RKO (cell line): ENCODE measurements at regions not wholly inside any gene's neighbourhood (a gene's known extent, or its start where the extent isn't known, plus 50 kb on each side); places are given as distances from the start of the nearest gene placed in this dataset.
A peak's percentile ranks its signal among the peaks of the same experiment; 100 is the strongest.

ENCODE experiments used
- DNase-seq: peaks from one replicate; pipeline ENCODE4 v3.0.0-alpha.2; 2016; ENCODE audit warnings: low spot score

DNA sequence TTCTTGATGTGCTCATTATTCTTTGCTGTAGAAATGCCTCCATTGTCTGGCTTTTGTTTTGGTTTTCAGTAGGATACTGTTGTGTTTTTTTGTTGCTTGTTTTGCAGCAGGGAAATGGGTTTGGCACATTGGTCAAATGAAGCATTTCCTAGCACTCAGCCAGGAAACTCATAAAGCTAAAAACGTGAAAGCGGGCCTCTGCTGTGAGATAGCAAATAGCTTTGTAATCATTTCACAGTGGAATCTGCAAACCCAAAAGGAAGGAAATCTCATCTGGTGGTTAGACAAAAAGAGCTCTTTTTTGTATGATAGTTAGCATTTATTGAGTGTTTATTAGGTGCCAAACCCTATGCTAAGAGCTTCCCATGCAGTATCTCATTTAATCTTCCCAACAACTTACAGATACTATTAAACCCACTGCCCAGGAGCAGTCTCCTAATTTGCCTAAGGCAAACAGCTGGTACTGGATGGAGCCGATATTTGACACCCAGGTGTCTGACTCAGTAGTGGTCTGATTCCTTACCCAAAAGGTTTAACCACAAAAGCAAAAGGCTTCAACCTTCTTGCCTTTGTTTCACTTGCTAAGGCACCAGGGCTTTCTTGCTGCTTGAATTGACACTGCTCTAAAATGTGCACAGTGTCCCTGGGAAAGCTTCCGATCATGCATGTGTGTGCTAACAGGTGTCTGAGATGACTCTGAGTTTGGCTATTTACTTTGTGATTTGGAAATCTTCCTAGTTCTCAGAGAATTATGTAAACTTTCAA, 527.9 kb upstream of the MDFIC2 start:
- no peak for DNase-seq

DNA sequence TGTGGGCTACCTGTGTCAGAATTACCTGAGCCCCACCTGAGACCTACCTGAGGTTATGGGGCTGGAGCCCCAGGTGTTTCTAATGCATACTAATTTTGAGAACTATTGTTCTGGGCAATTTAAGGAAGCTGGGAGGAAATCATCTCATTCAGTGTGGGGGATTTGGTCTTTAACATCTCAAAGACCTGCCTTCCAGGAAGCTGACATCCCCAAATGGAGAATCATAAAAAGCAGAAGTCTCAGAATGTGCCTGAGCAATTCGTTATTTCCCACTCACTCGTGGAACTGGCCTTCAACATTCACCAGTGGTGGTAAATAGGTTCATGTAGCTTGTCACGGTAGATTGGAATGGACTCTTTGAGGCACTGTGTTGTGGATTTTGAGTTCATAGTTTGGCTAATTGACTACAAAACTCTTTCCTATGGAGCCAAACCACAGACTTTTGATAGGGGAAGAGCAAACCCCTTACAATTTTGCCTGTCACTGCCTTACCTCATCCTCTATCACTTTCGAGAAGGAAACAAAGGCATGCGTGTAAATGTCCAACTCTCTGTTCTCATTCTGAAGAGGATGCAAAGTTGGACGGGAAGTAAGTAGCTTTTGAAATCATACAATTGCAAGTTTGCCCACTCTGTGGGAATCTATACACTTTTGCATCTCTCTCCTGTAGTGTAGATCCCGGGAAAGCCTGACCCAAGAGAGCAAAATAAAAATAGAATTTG, 521.0 kb upstream of the MDFIC2 start:
- DNase-seq, result no peak

DNA sequence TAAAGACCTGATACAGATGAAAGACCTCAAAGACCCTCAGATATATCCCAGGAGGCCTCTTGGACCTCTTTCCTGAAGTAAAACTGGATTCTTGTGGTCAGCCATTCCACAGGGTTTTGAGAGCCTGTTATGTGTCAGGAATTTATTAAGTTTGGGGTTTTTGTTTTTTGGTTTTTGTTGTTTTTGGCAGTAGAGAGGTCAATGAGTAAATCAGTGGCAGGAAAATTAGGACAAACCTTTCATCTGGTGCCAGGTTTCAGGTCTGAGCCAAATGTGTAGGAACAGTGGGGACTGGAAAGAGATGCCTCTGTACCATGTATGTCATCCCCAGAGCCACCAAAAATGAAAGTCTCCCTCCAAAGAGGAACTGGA, 520.4 kb upstream of the MDFIC2 start:
- no peak for DNase-seq

DNA sequence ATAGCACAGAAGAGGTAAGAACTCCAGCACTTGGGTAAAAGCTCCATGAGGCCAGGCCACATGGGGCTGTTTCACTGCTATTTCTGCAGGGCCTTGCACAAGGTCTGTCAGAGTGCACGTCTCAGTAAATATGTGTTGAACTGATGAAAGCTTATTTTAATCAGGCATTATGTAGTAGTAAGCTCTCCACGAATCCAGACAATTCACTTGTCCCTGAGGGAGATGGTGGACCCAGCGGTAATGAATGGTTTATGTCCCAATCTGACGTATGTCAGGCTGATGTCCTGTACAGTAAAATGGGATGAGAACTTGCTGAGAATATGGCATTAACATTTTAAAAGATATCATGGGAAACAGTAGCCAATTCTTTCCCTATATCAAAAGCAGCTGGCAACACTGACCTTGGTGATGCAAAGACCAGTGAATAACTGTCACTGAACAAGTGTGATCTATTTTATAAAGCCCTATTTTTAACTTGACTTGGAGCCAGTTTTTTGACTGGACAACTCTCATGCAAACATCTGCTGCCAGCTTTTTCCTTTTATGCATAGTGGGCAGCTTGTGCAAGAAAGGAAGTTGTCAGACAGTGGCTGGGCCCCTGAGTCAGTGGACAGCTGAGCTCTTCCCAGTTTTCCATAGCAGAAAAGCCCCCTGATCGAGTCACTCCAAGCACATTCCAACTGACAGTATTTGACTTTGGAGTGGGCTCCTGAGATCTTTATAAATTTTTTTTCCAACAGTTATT, 519.8 kb upstream of the MDFIC2 start:
- DNase-seq, result no peak

DNA sequence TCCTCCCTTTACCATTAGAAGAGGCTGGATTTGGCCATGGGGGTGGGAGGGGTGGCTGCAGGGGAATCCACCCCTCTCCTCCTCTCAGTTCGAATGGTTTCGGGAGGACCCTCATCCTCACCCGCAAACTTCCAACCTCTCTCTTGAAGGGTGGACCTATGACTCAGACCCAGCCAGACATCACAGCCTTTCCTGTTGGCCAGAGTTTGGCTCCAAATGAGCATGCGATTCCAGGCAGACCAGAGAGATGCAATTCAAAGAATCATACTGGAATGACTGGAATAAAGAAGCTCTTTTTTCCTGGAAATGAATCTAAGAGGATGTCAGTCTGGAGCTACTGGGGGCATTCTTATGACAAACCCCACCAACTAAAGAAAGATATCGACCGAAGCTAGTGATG, 516.7 kb upstream of the MDFIC2 start:
- no peak for DNase-seq

DNA sequence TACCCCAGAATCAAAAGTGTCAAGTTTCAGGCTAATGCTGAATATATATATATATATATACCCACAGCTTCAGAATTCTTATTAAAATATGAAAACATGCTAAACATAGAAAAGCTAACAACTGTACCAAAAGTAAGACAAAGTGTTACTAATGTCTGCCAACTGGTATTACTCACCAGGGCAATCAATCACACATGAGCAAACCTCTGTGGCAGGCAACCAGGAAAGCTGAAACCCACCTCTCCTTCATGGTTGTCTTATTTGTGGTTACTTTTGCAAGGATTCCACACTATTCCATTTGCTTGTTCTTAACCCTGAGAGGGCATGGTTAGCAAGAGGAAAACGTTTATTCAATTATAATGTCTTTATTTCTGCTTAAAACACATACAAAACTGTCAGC, 512.3 kb upstream of the MDFIC2 start:
- peak; percentile 28 for DNase-seq

DNA sequence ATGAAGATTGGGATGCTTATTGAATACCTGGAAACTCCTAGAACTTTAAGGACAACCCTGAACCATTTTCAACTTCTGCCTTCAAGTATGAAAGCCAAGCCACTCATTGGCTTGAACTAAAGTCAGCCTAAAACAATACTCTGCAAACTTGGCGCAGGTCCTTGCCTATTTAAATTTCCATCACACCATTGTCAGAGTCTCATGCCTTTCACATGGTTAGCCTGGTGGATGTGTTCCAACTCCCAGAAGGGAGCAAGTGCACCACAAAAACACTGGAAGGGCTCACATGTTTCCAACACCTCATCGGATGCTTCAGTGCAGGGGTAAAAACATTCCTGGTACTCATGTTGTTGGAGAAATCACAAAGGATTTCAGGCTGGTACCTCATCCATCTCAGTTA, 511.6 kb upstream of the MDFIC2 start:
- DNase-seq, result no peak

DNA sequence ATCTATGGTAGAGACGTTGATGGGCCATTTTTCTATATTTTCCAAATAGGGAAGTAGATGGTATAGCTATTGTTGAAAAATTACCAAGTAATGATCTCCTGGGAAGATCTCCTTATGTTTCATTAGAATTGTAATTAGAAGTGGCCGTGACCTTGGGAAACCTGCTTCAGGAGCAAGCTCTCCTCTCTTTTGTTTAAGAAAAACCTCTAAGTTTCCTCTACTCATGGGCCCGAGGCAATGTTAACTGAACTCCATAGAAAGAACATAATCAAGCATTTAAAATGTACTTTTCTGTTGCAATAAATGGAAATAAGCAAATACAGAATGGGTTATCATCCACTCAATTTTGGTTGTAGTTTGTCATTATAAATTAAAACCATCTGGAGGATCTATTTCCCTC, 511.2 kb upstream of the MDFIC2 start:
- DNase-seq, result no peak

DNA sequence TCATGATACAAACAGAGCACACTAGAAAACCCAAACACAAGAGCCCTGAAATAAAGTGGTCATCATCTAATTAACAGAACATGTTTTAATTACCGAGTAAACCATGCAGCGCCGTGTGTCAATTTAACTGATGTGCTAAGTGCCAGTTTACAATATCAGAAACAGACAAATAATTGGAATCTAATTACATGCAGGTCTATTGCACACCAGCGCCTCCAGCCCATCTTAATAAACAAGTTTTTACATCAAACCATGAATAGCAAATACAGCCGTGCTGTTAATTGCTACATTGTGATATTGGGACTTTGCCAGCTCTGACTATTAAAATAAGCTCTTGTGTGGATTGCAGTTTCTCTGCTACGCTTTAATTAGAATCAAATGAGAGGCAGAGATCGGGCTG, 510.2 kb upstream of the MDFIC2 start:
- no peak for DNase-seq

DNA sequence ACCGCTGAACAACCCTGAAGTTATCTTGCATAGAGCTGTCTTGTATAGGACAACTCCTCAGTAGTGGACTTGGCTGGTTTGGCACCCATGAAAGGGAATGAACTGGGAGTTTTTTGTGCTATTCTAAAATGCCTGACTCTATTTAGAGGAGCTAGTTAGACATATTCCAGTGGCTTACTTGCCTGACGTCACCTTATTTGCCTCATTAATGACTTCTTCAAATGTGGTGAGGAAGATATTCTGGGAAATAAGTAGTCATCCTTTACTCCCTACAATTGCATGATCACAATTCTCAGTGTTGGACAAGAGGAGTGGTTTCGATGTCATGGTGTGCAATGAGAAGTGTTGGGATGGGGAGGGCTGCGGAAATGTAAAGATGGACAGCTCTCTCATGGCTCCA, 509.2 kb upstream of the MDFIC2 start:
- DNase-seq, result no peak

DNA sequence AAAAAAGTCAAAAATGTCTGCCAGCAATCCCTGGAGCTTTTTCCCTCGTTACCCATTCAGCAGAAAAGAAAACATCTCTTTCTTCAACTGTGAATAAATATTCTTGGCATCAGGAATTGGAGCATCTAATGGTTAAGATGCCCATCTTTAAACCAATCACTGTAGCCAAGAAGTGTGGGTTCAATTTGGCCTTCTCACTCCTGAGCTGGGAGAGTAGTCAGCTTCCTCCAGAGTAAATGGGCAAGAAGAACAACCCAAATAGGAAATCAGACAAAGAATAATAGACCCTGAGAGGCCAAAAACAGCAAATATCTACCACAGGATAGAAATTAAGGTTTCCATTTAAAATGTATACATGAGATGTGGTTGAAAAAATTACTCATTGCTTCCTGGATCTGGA, 508.0 kb upstream of the MDFIC2 start:
- DNase-seq, result no peak

DNA sequence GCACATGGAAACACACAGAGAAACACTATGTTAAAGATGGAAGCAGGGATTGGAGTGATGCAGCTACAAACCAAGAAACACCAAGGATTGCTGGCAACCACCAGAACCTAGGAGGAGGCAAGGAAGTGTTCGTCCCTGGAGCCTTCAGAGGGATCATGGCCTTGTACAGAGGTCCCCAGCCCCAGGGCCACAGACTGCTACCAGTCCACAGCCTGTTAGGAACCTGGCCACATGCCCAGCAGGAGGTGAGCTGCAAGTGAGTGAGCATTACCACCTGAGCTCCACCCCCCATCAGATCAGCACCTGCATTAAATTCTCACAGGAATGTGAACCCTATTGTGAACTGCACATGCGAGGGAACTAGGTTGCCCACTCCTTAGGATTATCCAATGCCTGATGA, 505.7 kb upstream of the MDFIC2 start:
- no peak for DNase-seq

DNA sequence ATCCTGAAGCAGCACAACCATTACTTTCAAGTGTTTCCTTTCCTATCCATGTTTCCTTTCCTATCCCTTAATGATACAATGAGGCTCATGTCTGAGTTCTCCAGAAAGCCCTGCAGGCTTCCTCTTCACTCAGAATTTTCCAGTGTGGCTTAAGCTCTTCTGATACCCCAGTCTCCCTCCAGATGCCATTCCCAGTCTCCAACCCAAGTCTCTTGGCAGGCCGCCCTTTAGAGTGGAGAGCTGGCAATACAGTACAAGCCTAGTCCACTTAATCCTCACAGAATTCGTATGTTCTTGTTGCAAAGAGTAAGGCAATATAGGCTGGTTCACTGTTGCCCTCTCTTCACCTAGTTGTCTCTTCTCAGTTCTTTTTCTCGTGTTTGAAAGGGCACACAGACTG, 503.9 kb upstream of the MDFIC2 start:
- no peak for DNase-seq

DNA sequence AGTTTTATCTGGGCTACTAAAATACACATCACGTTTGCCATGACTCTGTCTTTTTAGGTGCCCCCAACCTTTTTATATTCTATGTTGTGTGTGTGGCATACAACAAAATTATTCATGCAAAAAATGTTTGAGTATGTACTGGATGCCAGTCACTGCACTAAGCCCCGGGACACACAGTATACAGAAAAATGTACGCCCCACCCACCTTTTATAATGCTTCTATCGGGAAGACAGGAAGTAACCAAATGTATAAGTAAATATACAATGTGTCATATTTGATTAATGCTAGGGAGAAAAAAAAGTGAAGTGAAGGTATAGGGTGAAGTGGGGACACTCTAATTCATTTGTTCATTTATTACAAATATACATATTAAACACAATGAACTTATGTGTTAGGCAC, 503.4 kb upstream of the MDFIC2 start:
- no peak for DNase-seq

DNA sequence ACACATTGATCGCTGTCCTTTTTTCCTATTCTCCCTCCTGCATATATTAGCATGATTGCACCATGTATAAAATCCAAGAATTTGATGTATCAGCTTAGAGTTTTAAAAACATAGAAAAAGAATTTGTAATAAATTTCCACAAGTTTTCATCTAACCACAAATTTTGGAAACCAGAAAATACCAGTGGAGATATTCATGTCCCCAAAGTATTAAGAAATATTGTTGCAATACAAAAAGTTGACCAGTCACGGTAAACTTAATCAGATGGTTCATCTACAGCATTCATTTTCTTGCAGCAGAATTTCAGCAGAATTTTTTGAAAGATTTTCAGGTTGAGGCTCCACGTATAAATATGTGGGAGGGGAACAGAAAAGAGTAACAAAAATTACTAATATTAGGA, 500.9 kb upstream of the MDFIC2 start:
- DNase-seq, result no peak

DNA sequence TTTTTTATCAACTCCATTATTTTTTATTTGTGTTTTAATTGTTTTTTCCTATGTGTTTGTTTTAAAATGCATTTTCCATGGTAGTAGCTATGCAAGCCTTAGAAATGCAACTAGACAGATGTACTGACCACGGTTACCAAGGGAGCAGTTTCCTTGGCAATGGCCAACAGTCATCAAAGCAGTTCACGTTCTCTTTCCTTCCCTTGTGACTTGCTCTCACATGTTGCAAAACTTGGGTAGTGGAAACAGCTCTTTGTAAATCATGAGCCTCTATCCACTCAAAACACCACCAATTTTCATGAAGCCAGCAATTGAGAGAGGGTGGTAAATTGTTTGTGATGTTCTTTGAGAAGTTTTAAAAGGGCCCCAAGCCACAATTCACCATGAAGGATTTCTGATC, 499.4 kb upstream of the MDFIC2 start:
- DNase-seq, result no peak

DNA sequence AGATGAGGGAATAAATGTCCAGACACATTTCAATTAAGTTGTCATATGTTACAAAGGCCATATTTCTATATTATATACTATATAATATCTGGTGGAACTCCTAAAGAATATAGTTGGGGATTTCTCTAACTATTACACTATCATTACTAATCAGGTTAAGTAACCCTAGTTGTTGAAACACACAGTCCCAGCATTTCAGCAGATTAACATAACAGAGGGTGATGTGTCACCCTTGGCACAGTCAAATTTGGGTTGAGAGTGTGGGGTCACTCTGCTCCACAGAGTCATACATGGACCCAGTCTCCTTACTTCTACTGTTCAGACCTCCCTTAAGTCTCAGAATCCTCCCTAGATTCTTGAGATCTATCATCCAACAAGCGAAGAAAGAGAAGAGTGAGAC, 496.4 kb upstream of the MDFIC2 start:
- no peak for DNase-seq

DNA sequence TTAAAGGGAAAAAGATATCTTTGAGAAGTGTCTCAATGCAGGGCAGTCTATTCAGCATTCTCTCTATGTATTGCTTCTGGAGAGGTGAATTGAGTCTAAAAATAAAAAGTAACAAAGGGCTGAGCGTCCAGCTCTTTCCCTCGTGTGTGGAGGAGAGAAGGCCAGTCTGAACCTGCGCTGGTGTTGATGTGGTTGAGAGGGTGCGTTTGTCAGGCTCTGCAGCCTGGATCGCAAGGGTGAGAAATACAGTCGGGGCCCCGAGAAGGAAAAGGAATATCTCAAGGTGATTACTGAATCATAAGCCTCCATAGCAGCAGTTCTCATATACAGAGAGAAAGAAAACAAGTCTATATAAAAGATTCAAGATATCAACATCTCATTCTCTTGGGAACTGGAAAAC, 494.1 kb upstream of the MDFIC2 start:
- DNase-seq, result no peak

DNA sequence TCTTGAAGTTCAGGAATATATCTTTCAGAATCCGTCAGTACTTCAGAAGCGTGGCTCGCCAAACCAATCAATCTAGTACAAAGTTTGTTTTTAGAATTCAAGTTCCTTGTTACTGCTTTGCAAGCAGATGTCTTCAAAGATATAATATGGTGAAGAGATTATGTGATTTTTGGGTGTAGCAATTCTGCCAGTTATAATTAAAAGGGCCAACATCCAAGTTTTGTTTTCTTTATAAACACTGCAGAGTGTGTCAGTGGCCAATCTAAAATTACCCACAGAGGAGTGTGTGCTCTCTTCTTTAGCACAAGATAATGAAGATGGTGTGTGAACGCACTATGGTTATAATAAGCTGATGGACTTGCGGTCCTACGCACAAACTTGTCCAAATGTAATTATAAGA, 493.6 kb upstream of the MDFIC2 start:
- DNase-seq, result no peak

DNA sequence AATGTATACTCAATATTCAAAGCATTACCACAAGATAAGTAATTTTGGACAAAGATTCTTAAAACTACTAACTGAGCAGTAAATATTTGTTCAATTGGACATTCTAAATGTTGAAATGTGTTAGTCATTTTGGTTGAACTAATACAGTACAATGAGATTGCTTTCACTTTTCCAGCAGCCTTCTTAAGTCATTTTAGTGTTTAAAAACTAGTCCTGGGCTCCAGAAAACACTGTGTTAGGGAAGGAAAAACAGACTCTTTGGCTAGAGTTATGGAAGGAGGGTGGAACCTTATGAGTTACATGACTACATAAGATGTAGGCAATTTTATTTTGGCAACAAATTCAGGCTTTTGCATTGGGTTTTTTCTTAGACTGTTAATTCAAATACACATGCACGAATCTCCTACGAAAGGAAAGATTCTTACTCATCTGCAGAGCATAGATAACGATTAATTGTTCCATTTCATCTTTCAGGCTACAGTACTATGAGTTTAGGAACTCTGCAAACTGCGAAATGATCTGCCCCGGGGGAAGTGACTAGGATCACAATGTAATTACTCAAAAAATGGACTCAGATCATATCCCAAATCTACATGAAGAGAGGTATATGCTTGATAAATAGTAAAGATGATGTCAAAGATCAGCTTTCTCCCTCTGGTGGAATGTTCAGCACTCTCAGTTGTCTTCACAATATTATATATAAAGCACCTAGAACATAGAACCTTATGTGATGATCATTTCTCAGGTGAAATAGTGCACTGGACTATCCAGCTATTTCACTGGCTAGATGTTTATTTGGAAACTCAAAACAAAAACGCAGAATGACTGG, 492.8 kb upstream of the MDFIC2 start:
- no peak for DNase-seq

DNA sequence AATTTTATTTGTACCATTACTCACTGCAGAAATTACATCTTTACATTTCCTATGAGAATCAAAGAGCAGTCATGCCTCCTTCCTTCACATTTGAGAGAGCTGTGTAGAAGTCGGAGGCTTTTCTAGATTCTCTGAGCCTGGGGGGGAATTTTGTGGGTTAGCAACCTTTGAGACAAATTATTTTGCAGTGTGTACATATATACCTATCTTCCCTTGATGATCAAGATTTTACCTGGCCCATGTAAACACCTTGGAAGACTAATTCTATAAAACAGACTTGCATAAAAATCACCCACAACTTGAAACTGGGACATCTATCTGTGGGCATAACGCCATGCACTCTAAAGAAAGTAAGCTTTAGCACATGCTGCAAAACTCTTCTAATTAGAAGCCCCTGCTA, 491.5 kb upstream of the MDFIC2 start:
- DNase-seq, result no peak

DNA sequence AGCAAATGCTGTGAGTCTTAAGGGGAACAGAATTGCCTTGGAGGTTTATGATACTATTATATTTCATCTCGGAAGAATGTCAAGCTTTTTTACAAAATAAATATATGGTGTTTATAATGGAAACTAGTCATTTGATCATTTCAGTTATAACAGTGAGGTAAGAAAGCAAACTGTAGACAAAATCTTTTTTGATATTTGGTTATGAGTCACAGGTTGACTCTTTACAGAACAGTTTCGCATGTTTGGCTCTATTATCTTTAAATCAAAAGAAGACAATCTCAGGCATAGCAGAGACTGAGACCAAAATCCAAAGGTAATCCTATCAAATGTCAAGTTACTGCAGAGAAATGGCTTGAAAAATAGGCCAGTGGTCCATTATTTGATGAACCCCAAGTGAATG, 490.9 kb upstream of the MDFIC2 start:
- no peak for DNase-seq
